ENCODE measurements at regions not wholly inside any gene's neighbourhood (a gene's known extent, or its start where the extent isn't known, plus 50 kb on each side); places are given as distances from the start of the nearest gene placed in this dataset.
A peak's percentile ranks its signal among the peaks of the same experiment; 100 is the strongest.

DNA sequence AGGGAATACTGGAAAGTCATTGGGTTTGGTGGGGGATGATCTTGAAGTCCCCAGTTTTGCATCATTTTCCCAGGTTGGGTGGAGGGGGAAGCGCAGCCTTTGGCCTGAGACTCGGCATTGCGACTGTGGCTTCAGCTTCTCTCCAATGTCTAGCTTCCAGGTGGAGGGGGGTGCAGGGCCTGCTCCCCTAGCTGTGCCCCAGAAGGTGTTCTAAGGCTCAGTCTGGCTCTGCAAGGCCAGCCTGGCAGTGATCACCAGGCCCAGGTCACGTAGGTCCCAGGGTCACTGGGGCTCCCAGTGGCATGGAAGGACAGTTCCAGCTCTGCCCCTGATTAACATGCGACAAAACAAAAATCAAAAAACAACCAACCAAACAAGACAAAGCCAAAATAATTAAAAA, 56.9 kb upstream of the HAAO start:
- no peak for DNase-seq

DNA sequence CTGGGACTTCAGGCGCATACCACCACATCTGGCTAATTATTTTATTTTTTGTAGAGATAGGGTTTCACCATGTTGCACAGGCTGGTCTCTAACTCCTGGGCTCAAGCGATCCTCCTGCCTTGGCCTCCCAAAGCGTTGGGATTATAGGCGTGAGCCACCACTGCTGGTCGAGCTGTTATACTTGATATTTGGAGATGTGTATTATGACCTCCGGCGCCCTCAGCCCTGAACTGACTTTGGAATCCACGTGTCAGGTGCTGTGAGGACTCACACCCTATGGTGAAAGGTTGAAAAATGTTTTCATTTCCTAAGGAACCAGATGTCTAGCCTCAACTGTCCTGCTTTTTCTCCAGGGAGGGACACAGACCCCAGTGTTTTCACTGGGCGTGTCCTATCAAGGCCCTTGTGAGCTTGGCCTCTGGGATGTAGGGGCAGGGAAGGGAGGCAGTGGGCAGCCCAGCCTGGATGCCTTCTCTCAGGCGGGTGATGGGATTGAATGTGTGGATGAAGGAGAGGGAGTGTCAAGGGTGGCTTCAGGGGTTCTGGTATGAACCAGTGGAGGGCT, 56.4 kb upstream of the HAAO start:
- no peak for DNase-seq

DNA sequence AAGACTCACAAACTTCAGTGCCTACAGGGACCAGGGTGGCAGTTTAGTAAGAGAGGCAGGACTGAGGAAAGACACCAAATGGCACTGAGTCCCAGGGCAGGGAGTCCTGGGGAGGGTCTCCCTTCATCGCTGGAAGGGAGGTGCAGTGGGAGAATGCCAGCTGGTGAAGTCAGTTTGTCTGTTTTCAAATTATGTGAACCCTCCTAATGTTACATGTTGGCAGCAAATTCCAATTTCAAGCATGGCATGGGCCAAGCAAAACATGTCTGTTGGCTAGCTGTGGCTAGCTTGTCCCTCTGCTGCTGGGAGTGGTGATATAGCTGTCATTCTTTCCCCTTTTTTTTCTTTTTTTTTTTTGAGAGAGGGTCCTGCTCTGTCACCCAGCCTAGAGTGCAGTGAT, 55.9 kb upstream of the HAAO start:
- no peak for DNase-seq

DNA sequence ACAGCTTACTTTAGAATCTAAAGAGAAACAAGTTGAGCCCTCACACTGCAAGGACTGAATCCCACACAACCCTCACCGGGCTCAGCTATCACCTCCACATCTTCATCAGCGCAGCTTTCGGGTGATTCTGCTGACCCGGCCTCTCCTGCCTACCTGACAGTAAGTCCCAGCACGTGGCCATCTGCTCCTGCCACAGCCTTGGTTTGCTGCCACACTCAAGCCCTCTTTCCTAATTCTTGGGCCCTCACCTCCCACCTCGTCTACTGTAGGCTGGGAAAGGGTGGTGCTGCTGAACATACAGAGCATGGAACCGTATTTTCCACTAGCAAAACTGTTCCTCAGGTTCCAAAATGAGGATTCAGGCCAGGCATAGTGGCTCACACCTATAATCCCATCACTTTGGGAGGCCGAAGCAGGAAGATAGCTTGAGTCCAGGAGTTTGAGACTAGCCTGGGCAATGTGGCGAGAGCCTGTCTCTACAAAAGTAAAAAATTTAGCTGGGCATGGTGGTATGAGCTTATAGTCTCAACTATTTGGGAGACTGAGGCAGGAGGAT, 55.3 kb upstream of the HAAO start:
- DNase-seq: no peak

GRCh38 chr2:42846932-42847595, 54.7 kb upstream of the HAAO start:
- no peak for DNase-seq

- DNase-seq: no peak
These were observed 53.6 kb upstream of the HAAO start for GRCh38 chr2:42846026-42846425.

- DNase-seq: peak in 2 of 3 experiments; percentile 37 to 68
These were observed 52.8 kb upstream of the HAAO start for GRCh38 chr2:42844901-42845821.

DNA sequence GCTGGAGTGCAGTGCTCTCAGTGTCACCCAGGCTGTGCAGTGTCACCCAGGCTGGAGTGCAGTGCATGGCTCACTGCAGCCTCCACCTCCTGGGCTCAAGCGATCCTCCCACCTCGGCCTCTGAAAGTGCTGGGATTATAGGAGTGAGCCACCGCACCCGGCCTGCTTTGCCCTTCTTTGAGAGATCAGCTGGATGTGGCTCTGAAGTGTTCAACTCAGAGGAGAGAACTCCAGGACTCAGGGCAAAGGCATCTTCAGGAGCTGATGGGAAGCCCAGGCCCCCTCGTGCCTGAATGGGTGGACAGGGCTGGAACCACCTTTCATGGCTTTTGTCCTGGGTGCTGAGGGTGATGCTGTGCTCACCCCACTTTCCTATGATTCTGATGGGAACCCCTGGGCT, 52.0 kb upstream of the HAAO start:
- DNase-seq: no peak

- DNase-seq: no peak
These were observed 51.2 kb upstream of the HAAO start for GRCh38 chr2:42843611-42844010.

GRCh38 chr2:42843131-42843530, 50.7 kb upstream of the HAAO start:
- DNase-seq: no peak

- DNase-seq: no peak
These were observed 50.1 kb upstream of the HAAO start for GRCh38 chr2:42842466-42842865.

Data from NCI-H1417 (cell line).